H9 (cell line): ENCODE measurements at regions not wholly inside any gene's neighbourhood (a gene's known extent, or its start where the extent isn't known, plus 50 kb on each side); places are given as distances from the start of the nearest gene placed in this dataset.

ENCODE experiments used
- DNase-seq: peaks from one replicate; pipeline ENCODE4 v3.0.0-alpha.2; 2017
- H2AFZ ChIP-seq: one replicate; pipeline ENCODE4 v1.6.1; 2013; ENCODE audit warnings: mild to moderate bottlenecking, low read length, control low read depth, moderate library complexity
- H2AK5ac ChIP-seq: 2 replicates; pipeline ENCODE4 v1.6.1; 2013; ENCODE audit warnings: low read length, control low read depth, mixed read lengths; ENCODE audit not compliant: insufficient read length
- H2BK120ac ChIP-seq: one replicate; pipeline ENCODE4 v1.6.1; 2013; ENCODE audit warnings: low read depth, mild to moderate bottlenecking, low read length, control low read depth, inconsistent platforms; ENCODE audit not compliant: poor library complexity, severe bottlenecking
- H2BK12ac ChIP-seq: 2 replicates; pipeline ENCODE4 v1.6.1; 2013; ENCODE audit warnings: low read length, control low read depth, mixed read lengths, low read depth; ENCODE audit not compliant: insufficient read length
- H2BK15ac ChIP-seq: 2 replicates; pipeline ENCODE4 v1.6.1; 2013; ENCODE audit warnings: low read depth, low read length, control low read depth
- H2BK20ac ChIP-seq: one replicate; pipeline ENCODE4 v1.6.1; 2013; ENCODE audit warnings: low read depth, mild to moderate bottlenecking, low read length, control low read depth, inconsistent platforms; ENCODE audit not compliant: poor library complexity, severe bottlenecking
- H2BK5ac ChIP-seq: 2 replicates; pipeline ENCODE4 v1.6.1; 2013; ENCODE audit warnings: low read length, control low read depth, mixed read lengths; ENCODE audit not compliant: insufficient read length
- H3K14ac ChIP-seq: 2 replicates; pipeline ENCODE4 v1.6.1; 2013; ENCODE audit warnings: low read length, control low read depth; ENCODE audit not compliant: insufficient read depth
- H3K18ac ChIP-seq: 2 replicates; pipeline ENCODE4 v1.6.1; 2013; ENCODE audit warnings: low read depth, mild to moderate bottlenecking, mixed read lengths, low read length, control low read depth; ENCODE audit not compliant: insufficient read length
- H3K23ac ChIP-seq: 2 replicates; pipeline ENCODE4 v1.6.1; 2013; ENCODE audit warnings: low read length, control low read depth, mixed read lengths, low read depth; ENCODE audit not compliant: insufficient read length
- H3K23me2 ChIP-seq: 2 replicates; pipeline ENCODE4 v1.6.1; 2013; ENCODE audit warnings: low read depth, mild to moderate bottlenecking, mixed read lengths, low read length, control low read depth; ENCODE audit not compliant: insufficient read length, poor library complexity, severe bottlenecking
- H3K27ac ChIP-seq: 2 replicates; pipeline ENCODE4 v1.5.1; 2013; ENCODE audit warnings: low read length, control low read depth, mixed read lengths, low read depth; ENCODE audit not compliant: insufficient read length
- H3K27me3 ChIP-seq: 2 replicates; pipeline ENCODE4 v1.6.1; 2013; ENCODE audit warnings: low read length, control low read depth, inconsistent platforms; ENCODE audit not compliant: insufficient read depth
- H3K4ac ChIP-seq: 2 replicates; pipeline ENCODE4 v1.6.1; 2013; ENCODE audit warnings: low read depth, mild to moderate bottlenecking, control low read depth, inconsistent platforms, low read length, moderate library complexity
- H3K4me1 ChIP-seq: 2 replicates; pipeline ENCODE4 v1.6.1; 2013; ENCODE audit warnings: low read length, control low read depth, inconsistent platforms; ENCODE audit not compliant: insufficient read depth
- H3K4me2 ChIP-seq: 2 replicates; pipeline ENCODE4 v1.6.1; 2013; ENCODE audit warnings: low read length, control low read depth, mixed read lengths; ENCODE audit not compliant: insufficient read length, insufficient read depth
- H3K56ac ChIP-seq: 2 replicates; pipeline ENCODE4 v1.6.1; 2013; ENCODE audit warnings: low read depth, mild to moderate bottlenecking, mixed read lengths, low read length, control low read depth; ENCODE audit not compliant: insufficient read length
- H3K79me1 ChIP-seq: 2 replicates; pipeline ENCODE4 v1.6.1; 2013; ENCODE audit warnings: low read depth, mild to moderate bottlenecking, moderate library complexity, low read length, control low read depth, inconsistent platforms; ENCODE audit not compliant: insufficient read depth, poor library complexity, severe bottlenecking
- H3K79me2 ChIP-seq: 2 replicates; pipeline ENCODE4 v1.6.1; 2013; ENCODE audit warnings: low read length, control low read depth, inconsistent platforms; ENCODE audit not compliant: insufficient read depth
- H3K9ac ChIP-seq: 2 replicates; pipeline ENCODE4 v1.6.1; 2013; ENCODE audit warnings: low read length, control low read depth, mixed read lengths; ENCODE audit not compliant: insufficient read length; ENCODE audit errors: extremely low read depth
- H3K9me3 ChIP-seq: one replicate; pipeline ENCODE4 v1.6.1; 2013; ENCODE audit warnings: low read depth, low read length, inconsistent platforms; ENCODE audit not compliant: control insufficient read depth
- H3T11ph ChIP-seq: one replicate; pipeline ENCODE4 v1.6.1; 2013; ENCODE audit warnings: mild to moderate bottlenecking, low read length, control low read depth, inconsistent platforms
- H4K20me1 ChIP-seq: one replicate; pipeline ENCODE4 v1.6.1; 2013; ENCODE audit not compliant: control insufficient read depth, insufficient read length, insufficient read depth
- H4K5ac ChIP-seq: 2 replicates; pipeline ENCODE4 v1.6.1; 2013; ENCODE audit warnings: low read depth, mild to moderate bottlenecking, mixed read lengths, low read length, control low read depth; ENCODE audit not compliant: insufficient read length
- H4K8ac ChIP-seq: replicated peaks from 2 replicates; pipeline ENCODE4 v1.6.1; 2013; ENCODE audit warnings: low read length, control low read depth, mixed read lengths, low read depth; ENCODE audit not compliant: insufficient read length
- H4K91ac ChIP-seq: 2 replicates; pipeline ENCODE4 v1.6.1; 2013; ENCODE audit warnings: low read depth, mild to moderate bottlenecking, moderate library complexity, mixed read lengths, low read length, control low read depth; ENCODE audit not compliant: insufficient read length
- H3K27ac Mint-ChIP-seq, 3 experiments: 2 replicates in 2 of 3; 3 replicates in 1 of 3; pipeline ENCODE4 v1.8.0; 2020 to 2021; ENCODE audit warnings: mixed read lengths in 3 of 3, mild to moderate bottlenecking in 1 of 3, moderate library complexity in 1 of 3
- H3K27me3 Mint-ChIP-seq: 2 replicates; pipeline ENCODE4 v1.8.0; 2021; ENCODE audit warnings: low read depth, mild to moderate bottlenecking, moderate library complexity, mixed read lengths
- H3K36me3 Mint-ChIP-seq, 3 experiments: 2 replicates in 2 of 3; 3 replicates in 1 of 3; pipeline ENCODE4 v1.8.0; 2020 to 2021; ENCODE audit warnings: low read depth in 3 of 3, mixed read lengths in 3 of 3; ENCODE audit not compliant: insufficient read depth in 1 of 3
- H3K4me1 Mint-ChIP-seq, 2 experiments: 2 replicates each; pipeline ENCODE4 v1.8.0; 2020; ENCODE audit warnings: mixed read lengths in 2 of 2
- H3K4me3 Mint-ChIP-seq, 2 experiments: 2 replicates in 1 of 2; 3 replicates in 1 of 2; pipeline ENCODE4 v1.8.0; 2020 to 2021; ENCODE audit warnings: mild to moderate bottlenecking in 2 of 2, mixed read lengths in 2 of 2, moderate library complexity in 1 of 2
- H3K9me3 Mint-ChIP-seq, 2 experiments: 2 replicates in 1 of 2; 3 replicates in 1 of 2; pipeline ENCODE4 v1.8.0; 2020; ENCODE audit warnings: mild to moderate bottlenecking in 2 of 2, mixed read lengths in 2 of 2, moderate library complexity in 1 of 2
- CTCF ChIP-seq: fragments of 200-600 bp; sonication (generic); conservative IDR thresholded peaks from 3 replicates; pipeline ENCODE4 v1.8.0; 2021; ENCODE audit warnings: antibody characterized with exemption, mild to moderate bottlenecking
- WGBS: extraction: QIAGEN DNeasy Blood & Tissue Kit; methylation state at CpG from one replicate; pipeline ENCODE4 v1.1.7; 2013; ENCODE audit warnings: missing lambda C conversion rate, low lambda C conversion rate, mixed read lengths; ENCODE audit not compliant: insufficient read length; ENCODE audit errors: extremely low coverage; 5-methylcytosine and 5-hydroxymethylcytosine counted together

- no CpG with 5 or more reads among the region's 2 CpGs for WGBS
- Histone ChIP-seq H4K8ac (no peak overlapping the region), H2BK120ac (no peak overlapping the region), H3K4me2 (no peak overlapping the region), H3K4ac (no peak overlapping the region), H3K9me3 (no peaks in the 10 kb centered on the region), H3K14ac (no peak overlapping the region), H2BK15ac (no peak overlapping the region), H3T11ph (no peak overlapping the region), H3K18ac (no peak overlapping the region), H4K20me1 (no peaks in the 10 kb centered on the region), H3K79me1 (no peaks in the 10 kb centered on the region), H2BK12ac (no peak overlapping the region), H2AK5ac (no peak overlapping the region), H3K23me2 (no peaks in the 10 kb centered on the region), H3K4me1 (no peaks in the 10 kb centered on the region), H3K27me3 (no peaks in the 10 kb centered on the region), H2BK20ac (no peak overlapping the region), H2BK5ac (no peak overlapping the region), H2AFZ (no peak overlapping the region), H4K5ac (no peak overlapping the region), H3K79me2 (no peaks in the 10 kb centered on the region), H4K91ac (no peak overlapping the region), H3K23ac (no peak overlapping the region), H3K27ac (no peak overlapping the region), H3K56ac (no peak overlapping the region), H3K9ac (no peak overlapping the region)
- DNase-seq: no peak
- TF ChIP-seq CTCF: no peak
- H3K4me1 Mint-ChIP-seq: peaks cover 5 to 8% of the 10 kb centered on the region in 2 experiments; a peak in 3 of 4 replicates
- H3K27me3 Mint-ChIP-seq: peaks cover 2% of the 10 kb centered on the region; the same call in 1 of the 2 replicates
- no peak overlapping the region for H3K27ac Mint-ChIP-seq
- H3K9me3 Mint-ChIP-seq: no peaks in the 10 kb centered on the region; a peak in 1 of 5 replicates
- no peaks in the 10 kb centered on the region for H3K36me3 Mint-ChIP-seq
- no peak overlapping the region for H3K4me3 Mint-ChIP-seq
These were observed 220.9 kb upstream of the JUN start for GRCh38 chr1:59004755-59005154.
